ENCODE measurements at regions not wholly inside any gene's neighbourhood (a gene's known extent, or its start where the extent isn't known, plus 50 kb on each side); places are given as distances from the start of the nearest gene placed in this dataset.

DNA sequence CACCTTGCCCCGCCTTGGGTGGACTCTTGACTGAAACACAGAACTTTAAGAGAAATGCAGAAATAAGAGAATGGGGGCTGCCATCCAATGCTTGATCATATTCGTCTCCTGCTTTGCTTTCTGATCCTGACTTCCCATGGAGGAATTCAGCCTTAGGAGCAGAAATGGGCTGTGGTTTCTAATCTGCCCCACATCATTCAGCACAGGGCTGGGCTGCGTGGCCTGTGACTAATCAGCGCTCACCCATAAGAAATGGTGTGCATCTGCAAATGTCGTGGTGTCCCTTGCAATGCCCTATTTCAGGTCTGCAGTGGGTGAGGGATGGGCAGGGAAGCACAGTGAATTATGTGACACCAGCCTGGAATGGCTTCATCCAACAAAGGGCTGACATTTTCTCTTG, 60.7 kb upstream of the URI1 start:
- Histone ChIP-seq H3K9me2 (ENCODE audit: insufficient read depth) (no peaks in the 10 kb centered on the region), H3K36me3 (ENCODE audit: low read depth) (no peaks in the 10 kb centered on the region), H3K9me3 (ENCODE audit: insufficient read depth, low read depth) (no peaks in the 10 kb centered on the region), H3K27ac (no peak overlapping the region), H3K4me3 (no peak overlapping the region), H3K27me3 (ENCODE audit: insufficient read depth, low read depth) (peaks cover 32% of the 10 kb centered on the region), H3F3A (ENCODE audit: insufficient read depth, low read depth) (no peaks in the 10 kb centered on the region), H3K4me1 (replicated peaks; ENCODE audit: insufficient read depth) (0 out of 2 replicates have a peak, but pooled peaks cover 6% of the 10 kb centered on the region), H3K79me2 (ENCODE audit: low read depth) (no peaks in the 10 kb centered on the region), H3K4me2 (no peak overlapping the region), H4K20me1 (ENCODE audit: insufficient read depth) (no peaks in the 10 kb centered on the region), H2AFZ (no peak overlapping the region)
- DNase-seq: no peak
- POLR2A ChIA-PET (ENCODE audit: unreplicated experiment): no interaction called here
- TF ChIP-seq CTCF (conservative IDR thresholded peaks at IDR 0.05) (no peak), EZH2 (IDR thresholded peaks at IDR 0.05; ENCODE audit: low read depth) (no peak)
- intact Hi-C loops (cut with micrococcal nuclease; ENCODE audit: unreplicated experiment): loop anchor here (10.0 kb wide), 1 partner anchor 413 kb away; no protein-coding TSS in a partner anchor
- BruUV-seq (replicated peaks): no TSS peak
- CTCF ChIA-PET: no interaction called here

- TF ChIP-seq EZH2 (IDR thresholded peaks at IDR 0.05; ENCODE audit: low read depth) (no peak), CTCF (conservative IDR thresholded peaks at IDR 0.05) (no peak)
- BruUV-seq (replicated peaks): no TSS peak
- H3K79me2 ChIP-seq (ENCODE audit: low read depth): no peaks in the 10 kb centered on the region
- H3K27ac ChIP-seq: no peak overlapping the region
- no peak for DNase-seq
- intact Hi-C loops (cut with micrococcal nuclease; ENCODE audit: unreplicated experiment): loop anchor here (10.0 kb wide), 1 partner anchor 412 kb away; no protein-coding TSS in a partner anchor
- no peak overlapping the region for H2AFZ ChIP-seq
- POLR2A ChIA-PET (ENCODE audit: unreplicated experiment): no interaction called here
- no peaks in the 10 kb centered on the region for H3K36me3 ChIP-seq (ENCODE audit: low read depth)
- no peaks in the 10 kb centered on the region for H3K9me3 ChIP-seq (ENCODE audit: insufficient read depth, low read depth)
- CTCF ChIA-PET: no interaction called here
- 0 out of 2 replicates have a peak, but pooled peaks cover 6% of the 10 kb centered on the region for H3K4me1 ChIP-seq (replicated peaks; ENCODE audit: insufficient read depth)
- H3K4me3 ChIP-seq: no peak overlapping the region
- H3K27me3 ChIP-seq (ENCODE audit: insufficient read depth, low read depth): peaks cover 36% of the 10 kb centered on the region
- H3K4me2 ChIP-seq: no peak overlapping the region
- H3F3A ChIP-seq (ENCODE audit: insufficient read depth, low read depth): no peaks in the 10 kb centered on the region
- H3K9me2 ChIP-seq (ENCODE audit: insufficient read depth): no peaks in the 10 kb centered on the region
- H4K20me1 ChIP-seq (ENCODE audit: insufficient read depth): no peaks in the 10 kb centered on the region
These were observed 59.3 kb upstream of the URI1 start for GRCh38 chr19:29882719-29883105.

GRCh38 chr19:29884044-29884443, 58.0 kb upstream of the URI1 start:
- no peak overlapping the region for H2AFZ ChIP-seq
- H3K27ac ChIP-seq: no peak overlapping the region
- CTCF ChIA-PET: no interaction called here

More at GRCh38 chr19:29884044-29884443, 58.0 kb upstream of the URI1 start:
- no peaks in the 10 kb centered on the region for H3K79me2 ChIP-seq (ENCODE audit: low read depth)
- no TSS peak for BruUV-seq (replicated peaks)
- no peak overlapping the region for H3K4me3 ChIP-seq
- no peak for DNase-seq
- intact Hi-C loops (cut with micrococcal nuclease; ENCODE audit: unreplicated experiment): loop anchor here (10.0 kb wide), 1 partner anchor 411 kb away; no protein-coding TSS in a partner anchor
- TF ChIP-seq CTCF (conservative IDR thresholded peaks at IDR 0.05) (no peak), EZH2 (IDR thresholded peaks at IDR 0.05; ENCODE audit: low read depth) (no peak)
- no peaks in the 10 kb centered on the region for H3K36me3 ChIP-seq (ENCODE audit: low read depth)
- H3K9me3 ChIP-seq (ENCODE audit: insufficient read depth, low read depth): no peaks in the 10 kb centered on the region
- no peaks in the 10 kb centered on the region for H3K9me2 ChIP-seq (ENCODE audit: insufficient read depth)
- no peak overlapping the region for H3K4me2 ChIP-seq
- no peaks in the 10 kb centered on the region for H4K20me1 ChIP-seq (ENCODE audit: insufficient read depth)
- H3K4me1 ChIP-seq (replicated peaks; ENCODE audit: insufficient read depth): 0 out of 2 replicates have a peak, but pooled peaks cover 2% of the 10 kb centered on the region
- POLR2A ChIA-PET (ENCODE audit: unreplicated experiment): no interaction called here
- H3F3A ChIP-seq (ENCODE audit: insufficient read depth, low read depth): no peaks in the 10 kb centered on the region
- H3K27me3 ChIP-seq (ENCODE audit: insufficient read depth, low read depth): peaks cover 47% of the 10 kb centered on the region

Measured in PC-9 (cell line).